SK-N-DZ (cell line): ENCODE measurements at regions not wholly inside any gene's neighbourhood (a gene's known extent, or its start where the extent isn't known, plus 50 kb on each side); places are given as distances from the start of the nearest gene placed in this dataset.
"Not testable (repeated sequence)": the region's sequence is repeated elsewhere in the genome, so short reads cannot be mapped to it uniquely, and the experiment has no call there.

Experiments
- DNase-seq: peaks from one replicate; pipeline ENCODE4 v3.0.0-alpha.2; 2015; ENCODE audit warnings: low spot score

DNA sequence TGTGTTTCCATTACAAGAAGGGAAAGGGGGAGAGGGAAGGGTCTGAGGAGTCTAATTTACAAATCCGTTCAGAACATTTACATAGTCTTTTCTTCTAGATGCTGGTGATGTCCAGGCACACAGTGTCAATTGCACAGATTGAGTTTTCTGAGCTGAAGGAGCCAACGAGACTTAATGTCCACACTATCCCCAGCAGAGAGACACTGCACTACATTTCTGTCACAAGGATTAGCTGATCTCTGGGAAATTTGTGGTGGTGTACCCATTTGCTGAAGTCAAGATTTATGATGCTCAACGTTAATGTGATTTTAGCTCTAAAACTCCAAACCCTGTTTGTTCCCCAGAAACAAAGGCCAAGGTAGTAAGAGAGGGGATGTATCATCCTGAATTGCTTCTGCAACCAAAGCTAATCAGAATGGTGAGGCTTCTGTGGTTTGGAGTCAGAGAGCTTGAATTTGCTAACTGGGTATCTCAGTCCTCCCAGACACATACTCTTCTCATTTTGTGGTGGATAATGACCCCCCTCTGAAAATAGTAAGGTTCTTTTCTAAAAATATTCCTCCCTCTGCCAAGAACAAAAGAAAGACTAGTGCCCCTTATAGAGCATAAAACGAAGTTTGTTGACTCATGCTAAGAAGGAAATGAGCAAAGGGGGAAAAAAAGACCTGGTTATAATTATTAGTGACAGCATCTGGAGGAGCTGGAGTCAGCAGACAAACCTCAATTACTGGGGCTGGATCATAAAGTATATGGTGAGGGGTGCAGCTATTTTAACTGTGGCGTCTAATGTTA lies 416.9 kb downstream of the PSAT1 start:
- peak; percentile 65 for DNase-seq

- peak; percentile 84 for DNase-seq
Observed at GRCh38 chr9:78714576-78714975, 417.7 kb downstream of the PSAT1 start.

DNA sequence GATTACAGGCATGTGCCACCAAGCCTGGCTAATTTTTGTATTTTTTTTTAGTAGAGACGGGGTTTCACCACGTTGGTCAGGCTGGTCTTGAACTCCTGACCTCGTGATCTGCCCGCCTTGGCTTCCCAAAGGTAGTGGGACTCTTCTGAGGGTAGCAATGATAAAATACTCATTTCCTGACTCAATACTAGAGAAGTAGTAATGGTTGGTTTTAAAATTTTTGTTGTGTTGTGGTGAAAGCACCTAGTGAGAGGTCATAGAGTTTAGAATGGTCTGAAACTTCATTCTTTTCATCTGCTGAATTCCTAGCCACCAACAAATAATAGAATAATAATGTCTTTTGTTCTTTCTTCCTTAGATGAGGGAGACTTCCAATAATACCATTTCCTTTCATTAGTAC lies 422.1 kb downstream of the PSAT1 start:
- DNase-seq = not testable (repeated sequence)

GRCh38 chr9:78724896-78725295 lies 428.0 kb downstream of the PSAT1 start:
- no peak for DNase-seq

DNA sequence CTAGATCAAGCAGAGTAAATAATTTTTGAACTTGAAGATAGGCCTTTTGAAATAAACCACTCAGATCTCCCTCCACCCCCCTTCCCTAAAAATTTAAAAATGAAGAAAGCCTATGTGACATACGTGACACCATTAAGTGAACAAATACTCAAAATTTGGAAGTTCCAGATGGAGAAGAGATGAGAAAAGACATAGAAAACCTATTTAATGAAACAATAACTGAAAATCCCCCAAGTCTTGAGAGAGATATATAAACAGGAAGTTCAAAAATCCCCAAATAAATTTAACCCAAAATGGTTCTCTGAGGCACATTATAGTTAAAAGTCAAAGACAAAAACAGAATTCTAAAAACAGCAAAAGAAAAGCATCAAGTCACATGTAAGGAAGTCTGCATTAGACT lies 428.6 kb downstream of the PSAT1 start:
- DNase-seq = no peak

- DNase-seq = no peak
Observed at GRCh38 chr9:78745331-78745730, 448.4 kb downstream of the PSAT1 start.

DNA sequence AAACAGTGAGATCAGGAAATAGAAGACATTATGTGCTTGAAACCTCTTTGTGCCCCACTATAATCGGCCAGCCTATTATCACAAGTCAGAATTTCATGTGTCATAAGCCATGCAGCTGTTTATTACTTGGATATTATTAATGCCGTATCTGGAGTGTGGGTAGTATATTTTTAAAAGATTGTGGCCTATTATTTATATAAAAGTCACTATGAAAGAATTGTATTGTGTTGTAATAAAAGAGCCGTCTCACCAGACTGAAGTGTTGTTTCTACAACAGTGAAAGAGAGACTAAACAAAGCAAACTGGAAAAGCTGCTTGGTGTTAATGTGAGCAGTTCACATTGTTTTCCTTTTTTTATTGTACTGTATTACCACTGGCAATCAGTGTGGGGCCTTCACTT lies 449.1 kb downstream of the PSAT1 start:
- DNase-seq = no peak

DNA sequence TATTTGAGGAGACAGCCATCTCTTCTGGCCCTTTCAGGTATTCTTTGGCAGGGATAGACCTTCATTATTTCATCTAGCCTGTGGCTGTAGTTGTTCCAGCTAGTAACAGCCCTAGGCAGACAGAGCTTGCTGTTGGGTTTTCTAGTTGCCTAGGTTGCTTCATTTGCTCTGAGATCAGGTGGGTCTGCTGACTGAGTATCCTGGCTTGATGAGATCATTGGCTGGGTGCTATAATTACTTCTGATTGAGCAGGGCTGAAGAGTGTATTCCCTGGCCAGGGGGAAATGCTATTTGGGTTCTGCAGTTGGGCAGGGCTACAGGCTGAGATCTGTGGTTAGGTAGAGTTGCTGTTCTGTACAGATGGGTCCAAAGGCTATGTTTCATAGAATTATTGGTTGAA lies 456.1 kb downstream of the PSAT1 start:
- DNase-seq = no peak

DNA sequence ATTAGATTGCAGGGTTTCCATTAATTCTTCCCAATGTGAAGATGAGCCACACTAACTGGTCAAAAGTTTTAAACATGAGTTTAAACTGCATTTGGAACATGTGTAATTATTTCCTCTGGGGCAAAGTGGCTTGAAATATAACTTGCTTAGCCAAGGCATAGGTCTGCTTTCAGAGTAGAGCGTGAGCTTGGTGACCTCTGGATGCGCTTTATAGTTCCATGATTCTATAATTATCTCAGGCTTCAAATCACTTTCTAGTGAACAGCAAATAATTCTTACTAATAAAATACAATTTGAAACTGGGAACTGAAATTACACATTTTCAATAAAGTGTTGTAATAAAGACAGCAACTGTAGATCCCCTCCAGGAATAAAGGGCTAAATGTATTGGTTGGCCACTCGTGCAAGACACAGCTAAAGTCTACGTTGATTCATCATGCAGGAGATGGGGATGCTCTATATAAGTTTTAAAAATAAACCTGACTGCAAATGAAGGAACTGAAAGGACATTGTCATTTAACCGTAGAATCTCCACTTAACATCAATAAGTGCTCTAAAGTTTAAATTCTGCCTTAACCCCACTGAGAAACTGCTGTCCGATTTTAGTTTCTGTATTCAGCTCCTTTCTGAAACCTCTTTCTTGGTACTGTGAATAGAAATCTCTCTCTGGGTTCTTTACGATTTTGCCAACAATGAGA lies 460.0 kb downstream of the PSAT1 start:
- no peak for DNase-seq

DNA sequence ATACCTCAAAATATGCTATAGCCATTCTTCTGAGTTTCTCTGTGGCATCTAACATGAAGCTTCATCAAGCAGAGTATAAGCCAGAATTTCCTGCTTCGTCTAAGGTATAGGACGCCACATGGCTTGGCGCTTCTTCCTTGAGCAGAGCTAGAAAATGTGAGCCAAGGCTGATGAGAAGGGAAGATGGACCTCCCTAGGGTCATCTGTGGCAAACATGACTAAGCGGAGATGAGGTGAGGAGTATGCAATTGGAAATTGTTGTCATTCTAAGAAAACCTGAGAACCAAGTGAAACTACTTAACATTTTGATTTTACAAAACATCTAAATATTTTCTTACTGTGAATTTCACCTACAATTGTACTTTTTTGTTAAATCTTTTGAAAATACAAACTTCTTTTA lies 466.5 kb downstream of the PSAT1 start:
- no peak for DNase-seq

DNA sequence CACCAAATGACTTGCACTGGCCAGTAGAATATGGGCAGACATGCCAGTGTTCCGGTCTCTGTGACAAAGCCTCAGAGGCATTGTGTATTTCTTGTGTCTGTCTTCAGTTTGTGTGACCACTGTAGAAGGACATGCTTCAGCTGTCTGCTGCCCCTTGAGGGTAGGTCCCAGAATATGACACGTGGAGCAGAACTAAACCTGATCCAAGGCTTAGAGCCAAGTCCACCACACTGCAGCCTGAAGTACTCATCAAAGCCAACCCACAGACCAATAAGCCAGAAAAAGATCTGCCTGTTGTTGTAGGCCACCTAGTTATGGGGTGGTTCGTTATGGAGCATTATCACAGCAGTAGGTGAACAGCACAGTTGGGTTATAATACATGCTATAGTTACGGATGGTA lies 468.9 kb downstream of the PSAT1 start:
- no peak for DNase-seq

- DNase-seq = no peak
Observed at GRCh38 chr9:78767490-78767889, 470.6 kb downstream of the PSAT1 start.

DNA sequence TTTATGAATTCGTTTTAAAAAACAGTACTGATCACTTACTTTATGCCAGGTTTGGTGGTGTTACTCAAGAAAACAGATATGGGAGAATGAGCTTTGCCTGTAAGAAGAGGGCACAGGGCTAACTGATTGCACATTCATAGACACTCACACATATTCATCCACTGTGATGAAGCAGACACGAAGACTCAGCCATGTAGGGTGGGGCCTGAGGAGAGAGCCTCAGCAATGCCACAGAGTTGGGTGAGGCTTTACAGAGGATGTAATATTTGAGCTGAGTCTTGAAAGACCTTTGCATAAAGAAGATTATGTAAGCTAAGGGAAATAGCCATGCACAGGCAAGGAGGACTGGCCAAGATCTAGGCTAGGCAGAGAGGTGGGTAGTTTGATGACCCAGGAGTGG lies 472.8 kb downstream of the PSAT1 start:
- no peak for DNase-seq

- DNase-seq = peak; percentile 88
Observed at GRCh38 chr9:78775211-78775610, 478.3 kb downstream of the PSAT1 start.

- DNase-seq = no peak
Observed at GRCh38 chr9:78775696-78776295, 478.9 kb downstream of the PSAT1 start.

GRCh38 chr9:78777747-78778146 lies 480.8 kb downstream of the PSAT1 start:
- DNase-seq = no peak

DNA sequence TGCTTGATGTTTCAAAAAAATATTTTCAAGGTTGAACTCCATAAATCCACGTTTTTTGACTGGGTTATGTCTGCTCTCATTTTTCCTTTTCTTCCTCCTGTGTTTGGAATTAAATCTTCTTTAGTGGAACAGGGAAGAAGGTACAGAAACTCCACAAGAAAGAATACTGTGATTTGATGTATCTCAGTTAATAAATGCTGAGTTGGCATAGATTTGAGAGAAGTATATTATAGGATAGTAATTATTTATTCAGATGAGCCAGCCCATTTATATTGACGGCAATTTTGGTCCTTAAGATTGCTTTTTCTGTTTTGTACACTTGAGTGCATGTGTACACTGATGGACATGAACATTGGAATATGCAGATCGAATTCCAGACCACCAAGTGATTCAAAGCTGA lies 481.4 kb downstream of the PSAT1 start:
- DNase-seq = no peak

- no peak for DNase-seq
Observed at GRCh38 chr9:78778861-78779374, 482.0 kb downstream of the PSAT1 start.

- DNase-seq = no peak
Observed at GRCh38 chr9:78781681-78782080, 484.8 kb downstream of the PSAT1 start.

DNA sequence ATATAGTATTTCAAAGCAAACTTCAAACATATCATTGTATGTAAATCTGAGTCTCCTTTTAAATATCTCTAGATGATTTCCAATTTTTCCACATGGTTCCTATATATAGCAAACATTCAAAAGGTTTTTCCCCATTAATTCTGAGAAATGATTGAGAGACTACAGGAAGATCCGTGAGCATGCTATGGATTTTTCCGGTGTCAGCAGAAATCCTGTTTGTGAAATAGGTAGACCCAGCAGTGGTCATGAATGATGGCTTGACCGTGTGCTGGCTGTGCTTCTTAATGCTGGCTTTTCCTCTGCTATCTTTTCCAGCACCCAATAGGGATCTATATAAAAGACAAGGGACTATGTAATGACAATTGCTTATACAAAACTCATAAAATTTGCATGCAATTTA lies 485.3 kb downstream of the PSAT1 start:
- no peak for DNase-seq

- no peak for DNase-seq
Observed at GRCh38 chr9:78782858-78783257, 485.9 kb downstream of the PSAT1 start.

GRCh38 chr9:78783743-78784142 lies 486.8 kb downstream of the PSAT1 start:
- no peak for DNase-seq

GRCh38 chr9:78786794-78787193 lies 489.9 kb downstream of the PSAT1 start:
- DNase-seq = no peak
